SK-N-SH (cell line): ENCODE measurements at regions not wholly inside any gene's neighbourhood (a gene's known extent, or its start where the extent isn't known, plus 50 kb on each side); places are given as distances from the start of the nearest gene placed in this dataset.

ENCODE experiments used
- CTCF ChIA-PET: fragments of 300-600, 350-600 bp; formaldehyde crosslinking; extraction: SDS; loops from one replicate; lab custom pipeline; 2021; lab: Yijun Ruan, JAX
- POLR2A ChIA-PET: fragments of 350-600 bp; sonication (Branson Sonifier 250); formaldehyde crosslinking; extraction: SDS; loops from one replicate; lab custom pipeline; 2020; ENCODE audit warnings: antibody characterized with exemption, inconsistent platforms; lab: Yijun Ruan, JAX
- DNase-seq: peaks from one replicate; pipeline ENCODE4 v3.0.0; 2012
- H2AFZ ChIP-seq: fragments of 200-600 bp; sonication (generic); 2 replicates; pipeline ENCODE4 v1.8.1; 2016; ENCODE audit warnings: antibody characterized with exemption, mild to moderate bottlenecking, low read depth
- H3F3A ChIP-seq: fragments of 200-600 bp; sonication (generic); replicated peaks from 2 replicates; pipeline ENCODE3; 2016; ENCODE audit warnings: antibody characterized with exemption, mild to moderate bottlenecking; ENCODE audit not compliant: insufficient read depth
- H3K27ac ChIP-seq, 2 experiments: fragments of 200-500 bp in 1 of 2; fragments of 200-600 bp in 1 of 2; sonication (Bioruptor generic) in 1 of 2; sonication (generic), shearing (Covaris generic) in 1 of 2; 2 replicates each; pipeline versions ENCODE4 v1.5.1 to v1.6.1; 2014 to 2016; ENCODE audit warnings: low read depth in 2 of 2, inconsistent platforms in 1 of 2, low read length in 1 of 2, mild to moderate bottlenecking in 1 of 2, mixed read lengths in 1 of 2
- H3K27me3 ChIP-seq: fragments of 200-600 bp; sonication (generic), shearing (Covaris generic); 2 replicates; pipeline ENCODE4 v1.6.1; 2016; ENCODE audit warnings: mixed run types; ENCODE audit not compliant: insufficient read depth
- H3K36me3 ChIP-seq, 2 experiments: fragments of 200-500 bp in 1 of 2; fragments of 200-600 bp in 1 of 2; sonication (Bioruptor generic) in 1 of 2; sonication (generic) in 1 of 2; replicated peaks in 1 of 2; 2 replicates each; pipeline versions ENCODE3 to v1.5.1; 2014 to 2016; ENCODE audit warnings: low read length in 1 of 2, mild to moderate bottlenecking in 1 of 2; ENCODE audit not compliant: insufficient read depth in 2 of 2, control insufficient read depth in 1 of 2
- H3K4me1 ChIP-seq, 2 experiments: fragments of 200-500 bp in 1 of 2; fragments of 200-600 bp in 1 of 2; sonication (Bioruptor generic) in 1 of 2; sonication (generic), shearing (Covaris generic) in 1 of 2; 2 replicates each; pipeline versions ENCODE4 v1.5.1 to v1.6.1; 2014 to 2016; ENCODE audit warnings: low read depth in 1 of 2, low read length in 1 of 2, mixed run types in 1 of 2; ENCODE audit not compliant: insufficient read depth in 2 of 2, control insufficient read depth in 1 of 2
- H3K4me2 ChIP-seq: fragments of 200-600 bp; sonication (generic), shearing (Covaris generic); 2 replicates; pipeline ENCODE4 v1.6.1; 2017; ENCODE audit warnings: mixed run types
- H3K4me3 ChIP-seq, 2 experiments: fragments of 200-500 bp in 1 of 2; fragments of 200-600 bp in 1 of 2; sonication (Bioruptor generic) in 1 of 2; sonication (generic), shearing (Covaris generic) in 1 of 2; 2 replicates each; pipeline versions ENCODE4 v1.5.1 to v1.8.1; 2014 to 2016; ENCODE audit warnings: low read depth in 2 of 2, inconsistent platforms in 1 of 2, low read length in 1 of 2, mild to moderate bottlenecking in 1 of 2, mixed read lengths in 1 of 2, moderate library complexity in 1 of 2
- H3K79me2 ChIP-seq: fragments of 200-600 bp; sonication (generic); 2 replicates; pipeline ENCODE4 v1.8.1; 2017; ENCODE audit warnings: mild to moderate bottlenecking; ENCODE audit not compliant: insufficient read depth
- H3K9ac ChIP-seq: fragments of 200-600 bp; sonication (generic); 2 replicates; pipeline ENCODE4 v1.6.1; 2017; ENCODE audit warnings: mixed run types
- H3K9me2 ChIP-seq: fragments of 200-600 bp; sonication (generic); 2 replicates; pipeline ENCODE4 v1.6.1; 2017; ENCODE audit warnings: mixed run types
- H3K9me3 ChIP-seq: fragments of 200-600 bp; sonication (generic); 2 replicates; pipeline ENCODE4 v1.6.1; 2017; ENCODE audit warnings: mixed run types, mild to moderate bottlenecking, moderate library complexity
- H4K20me1 ChIP-seq: fragments of 200-600 bp; sonication (generic); 2 replicates; pipeline ENCODE4 v1.6.1; 2017; ENCODE audit warnings: mild to moderate bottlenecking, mixed run types; ENCODE audit not compliant: insufficient read depth
- ELF1 ChIP-seq: IDR thresholded peaks from 2 replicates; pipeline ENCODE4 v1.4.0; 2012
- FOXJ3 ChIP-seq: sonication (generic); formaldehyde crosslinking; IDR thresholded peaks from 2 replicates; pipeline ENCODE4 v1.5.1; 2020; ENCODE audit warnings: mild to moderate bottlenecking, missing genetic modification reagents
- JUND ChIP-seq: IDR thresholded peaks from 2 replicates; pipeline ENCODE4 v1.4.0; 2012
- MAX ChIP-seq: IDR thresholded peaks from 2 replicates; pipeline ENCODE4 v1.4.0; 2012; ENCODE audit warnings: low read depth
- MXI1 ChIP-seq: IDR thresholded peaks from 2 replicates; pipeline ENCODE4 v1.6.1; 2012; ENCODE audit warnings: mild to moderate bottlenecking, low read depth, low read length, improper control_type of control experiment
- NFIC ChIP-seq: IDR thresholded peaks from 2 replicates; pipeline ENCODE4 v1.4.0; 2012; ENCODE audit warnings: borderline replicate concordance
- NRF1 ChIP-seq: IDR thresholded peaks from 2 replicates; pipeline ENCODE4 v1.6.1; 2012; ENCODE audit warnings: low read depth, mild to moderate bottlenecking, low read length
- REST ChIP-seq: IDR thresholded peaks from 2 replicates; pipeline ENCODE4 v1.6.1; 2012; ENCODE audit warnings: mild to moderate bottlenecking, low read depth, low read length, moderate library complexity
- USF1 ChIP-seq: IDR thresholded peaks from 2 replicates; pipeline ENCODE4 v1.4.0; 2012; ENCODE audit warnings: low read depth, borderline replicate concordance
- ZBTB33 ChIP-seq: IDR thresholded peaks from 2 replicates; pipeline ENCODE4 v1.4.0; 2012; ENCODE audit warnings: low read depth, borderline replicate concordance
- WGBS: methylation state at CpG from one replicate; pipeline ENCODE4 v1.1.6; 2017; ENCODE audit warnings: low lambda C conversion rate; 5-methylcytosine and 5-hydroxymethylcytosine counted together

- no peaks in the 10 kb centered on the region for H3K4me1 ChIP-seq
Observed at GRCh38 chr10:71909399-71910083, 54.7 kb upstream of the CHST3 start.

More at GRCh38 chr10:71909399-71910083, 54.7 kb upstream of the CHST3 start:
- Histone ChIP-seq H3K4me3 (no peak overlapping the region), H3K27me3 (no peaks in the 10 kb centered on the region), H3K36me3 (no peaks in the 10 kb centered on the region), H3K9ac (no peak overlapping the region), H3K79me2 (no peaks in the 10 kb centered on the region), H3K27ac (no peak overlapping the region), H3K9me2 (no peaks in the 10 kb centered on the region), H2AFZ (no peak overlapping the region), H4K20me1 (no peaks in the 10 kb centered on the region), H3K4me2 (no peak overlapping the region), H3F3A (no peaks in the 10 kb centered on the region), H3K9me3 (no peaks in the 10 kb centered on the region)
- TF ChIP-seq ZBTB33 (no peak), ELF1 (no peak), MAX (no peak), JUND (no peak), FOXJ3 (CRISPR knock-in tag) (no peak), NRF1 (no peak), REST (no peak), NFIC (no peak), MXI1 (no peak), USF1 (no peak)
- ChIA-PET CTCF (interaction anchor here (0.7 to 2.5 kb wide), 2 partner anchors 13 to 601 kb away, joined by 3 to 17 read pairs; no protein-coding TSS in a partner anchor), POLR2A (no interaction called here)
- WGBS: 68% methylated on average over 8 of the region's 8 CpGs
- DNase-seq: no peak
